Cardiac muscle cell (in vitro differentiated cells and primary cell): ENCODE measurements at regions not wholly inside any gene's neighbourhood (a gene's known extent, or its start where the extent isn't known, plus 50 kb on each side); places are given as distances from the start of the nearest gene placed in this dataset.

ENCODE experiments used
- DNase-seq, 2 donors: peaks; one replicate each; pipeline versions ENCODE4 v3.0.0 to v3.0.0-alpha.2; 2010 to 2017; ENCODE audit warnings: low read depth in 1 of 2, low spot score in 1 of 2
- H3K27ac ChIP-seq: fragments of 200-600 bp; sonication (generic); 2 replicates; pipeline ENCODE4 v1.5.1; 2016
- H3K27me3 ChIP-seq: fragments of 200-600 bp; sonication (generic); 2 replicates; pipeline ENCODE4 v1.6.0; 2016; ENCODE audit warnings: control low read depth
- H3K36me3 ChIP-seq: fragments of 200-600 bp; sonication (generic); 2 replicates; pipeline ENCODE4 v1.5.1; 2016; ENCODE audit warnings: control low read depth
- H3K4me1 ChIP-seq: fragments of 200-600 bp; sonication (generic); 2 replicates; pipeline ENCODE4 v1.8.1; 2017; ENCODE audit warnings: low read depth, mild to moderate bottlenecking, mixed run types
- H3K4me3 ChIP-seq: fragments of 200-600 bp; sonication (generic); 2 replicates; pipeline ENCODE4 v1.5.1; 2016; ENCODE audit warnings: mild to moderate bottlenecking
- H3K9me3 ChIP-seq: fragments of 200-600 bp; sonication (generic); 2 replicates; pipeline ENCODE4 v1.5.1; 2017; ENCODE audit warnings: low read depth, mild to moderate bottlenecking, control low read depth
- CTCF ChIP-seq: IDR thresholded peaks from 2 replicates; pipeline ENCODE4 v1.5.1; 2012; ENCODE audit warnings: low read depth, mild to moderate bottlenecking, low read length

GRCh38 chr5:147063943-147064342, 170.9 kb upstream of the STK32A start:
- Histone ChIP-seq H3K27me3 (no peaks in the 10 kb centered on the region), H3K4me1 (peaks cover 14% of the 10 kb centered on the region), H3K9me3 (no peaks in the 10 kb centered on the region), H3K4me3 (no peak overlapping the region), H3K27ac (no peak overlapping the region), H3K36me3 (no peaks in the 10 kb centered on the region)
- no peak for DNase-seq
- no peak for TF ChIP-seq CTCF

GRCh38 chr5:147065071-147065470, 169.8 kb upstream of the STK32A start:
- Histone ChIP-seq H3K27ac (no peak overlapping the region), H3K9me3 (no peaks in the 10 kb centered on the region), H3K36me3 (no peaks in the 10 kb centered on the region), H3K27me3 (no peaks in the 10 kb centered on the region), H3K4me1 (peaks cover 6% of the 10 kb centered on the region), H3K4me3 (no peak overlapping the region)
- no peak for TF ChIP-seq CTCF
- DNase-seq = no peak

GRCh38 chr5:147068998-147069397, 165.8 kb upstream of the STK32A start:
- Histone ChIP-seq H3K27ac (no peak overlapping the region), H3K27me3 (no peaks in the 10 kb centered on the region), H3K9me3 (no peaks in the 10 kb centered on the region), H3K4me3 (no peak overlapping the region), H3K36me3 (no peaks in the 10 kb centered on the region), H3K4me1 (no peaks in the 10 kb centered on the region)
- DNase-seq = no peak
- TF ChIP-seq CTCF = no peak

GRCh38 chr5:147072622-147073021, 162.2 kb upstream of the STK32A start:
- no peak for DNase-seq
- H3K27ac ChIP-seq = no peak overlapping the region
- no peaks in the 10 kb centered on the region for H3K27me3 ChIP-seq
- H3K36me3 ChIP-seq = no peaks in the 10 kb centered on the region
- H3K9me3 ChIP-seq = no peaks in the 10 kb centered on the region
- no peak overlapping the region for H3K4me3 ChIP-seq
- TF ChIP-seq CTCF = no peak
- no peaks in the 10 kb centered on the region for H3K4me1 ChIP-seq

GRCh38 chr5:147073098-147073497, 161.7 kb upstream of the STK32A start:
- no peaks in the 10 kb centered on the region for H3K27me3 ChIP-seq
- no peak for DNase-seq
- no peaks in the 10 kb centered on the region for H3K9me3 ChIP-seq
- TF ChIP-seq CTCF = no peak
- H3K4me3 ChIP-seq = no peak overlapping the region
- no peaks in the 10 kb centered on the region for H3K36me3 ChIP-seq
- no peaks in the 10 kb centered on the region for H3K4me1 ChIP-seq
- H3K27ac ChIP-seq = no peak overlapping the region

- no peak overlapping the region for H3K4me3 ChIP-seq
- H3K27me3 ChIP-seq = no peaks in the 10 kb centered on the region
- no peaks in the 10 kb centered on the region for H3K4me1 ChIP-seq
- no peaks in the 10 kb centered on the region for H3K36me3 ChIP-seq
- H3K9me3 ChIP-seq = no peaks in the 10 kb centered on the region
- no peak overlapping the region for H3K27ac ChIP-seq
- DNase-seq = no peak
- no peak for TF ChIP-seq CTCF
Measured at GRCh38 chr5:147075187-147075586, 159.6 kb upstream of the STK32A start.
